Uterus (tissue), 3 donors: ENCODE measurements at regions not wholly inside any gene's neighbourhood (a gene's known extent, or its start where the extent isn't known, plus 50 kb on each side); places are given as distances from the start of the nearest gene placed in this dataset.

Source experiments
- DNase-seq, 2 donors: peaks; one replicate each; pipeline ENCODE4 v3.0.0-alpha.2; 2019 to 2020
- H3K27ac ChIP-seq, 2 donors: fragments of 200-600 bp; sonication (generic); 1 replicate in 1 of 2; 2 replicates in 1 of 2; pipeline ENCODE4 v1.5.1; 2016 to 2018
- H3K27me3 ChIP-seq, 2 donors: fragments of 200-600 bp; sonication (generic); one replicate each; pipeline ENCODE4 v1.5.1; 2018 to 2019; ENCODE audit warnings: control low read depth in 1 of 2
- H3K36me3 ChIP-seq, 2 donors: fragments of 200-600 bp; sonication (generic); one replicate each; pipeline ENCODE4 v1.5.1; 2019; ENCODE audit warnings: control low read depth in 1 of 2
- H3K4me1 ChIP-seq, 2 donors: fragments of 200-600 bp; sonication (generic); one replicate each; pipeline ENCODE4 v1.5.1; 2018 to 2019; ENCODE audit warnings: control low read depth in 1 of 2
- H3K4me3 ChIP-seq, 2 donors: fragments of 200-600 bp; sonication (generic); 1 replicate in 1 of 2; 2 replicates in 1 of 2; pipeline ENCODE4 v1.5.1; 2018 to 2019; ENCODE audit warnings: mild to moderate bottlenecking in 1 of 2
- H3K9me3 ChIP-seq, 2 donors: fragments of 200-600 bp; sonication (generic); one replicate each; pipeline ENCODE4 v1.5.1; 2019; ENCODE audit warnings: control low read depth in 1 of 2
- POLR2A ChIP-seq, 2 donors: fragments of 450-650 bp; IDR thresholded peaks; one replicate each; pipeline ENCODE4 v1.6.1; 2016; ENCODE audit warnings: antibody characterized with exemption in 2 of 2, mild to moderate bottlenecking in 1 of 2, moderate library complexity in 1 of 2
- intact Hi-C: fragments of 100-400 bp; cut with DNase I; formaldehyde crosslinking; loops from one replicate; pipeline ENCODE4 v1.15.1; 2023; ENCODE audit warnings: low total_unique reads
- TF ChIP-seq, protein P1 (sequence below), 4 experiments: fragments of 200-600 bp in 2 of 4; fragments of 450-650 bp in 2 of 4; sonication (generic) in 2 of 4; IDR thresholded peaks; one replicate each; pipeline ENCODE4 v1.5.1; 2016 to 2019; ENCODE audit warnings: antibody characterized with exemption in 4 of 4, mild to moderate bottlenecking in 2 of 4, moderate library complexity in 1 of 4
- donor health status: DM: yes; HTN: yes; CAD: no.

- intact Hi-C loops: loop anchor here (10.0 kb wide), 2 partner anchors 331 to 689 kb away; partner anchors contain the start of genes HOXD8 and HOXD9
- DNase-seq: no peak
- Histone ChIP-seq H3K27me3 (no peaks in the 10 kb centered on the region), H3K27ac (peak overlapping the region in 1 of 2 donors; percentile 50), H3K4me1 (peaks cover 0 to 3% of the 10 kb centered on the region in 2 donors), H3K9me3 (no peaks in the 10 kb centered on the region), H3K4me3 (no peak overlapping the region), H3K36me3 (no peaks in the 10 kb centered on the region)
- TF ChIP-seq, protein P1, sequence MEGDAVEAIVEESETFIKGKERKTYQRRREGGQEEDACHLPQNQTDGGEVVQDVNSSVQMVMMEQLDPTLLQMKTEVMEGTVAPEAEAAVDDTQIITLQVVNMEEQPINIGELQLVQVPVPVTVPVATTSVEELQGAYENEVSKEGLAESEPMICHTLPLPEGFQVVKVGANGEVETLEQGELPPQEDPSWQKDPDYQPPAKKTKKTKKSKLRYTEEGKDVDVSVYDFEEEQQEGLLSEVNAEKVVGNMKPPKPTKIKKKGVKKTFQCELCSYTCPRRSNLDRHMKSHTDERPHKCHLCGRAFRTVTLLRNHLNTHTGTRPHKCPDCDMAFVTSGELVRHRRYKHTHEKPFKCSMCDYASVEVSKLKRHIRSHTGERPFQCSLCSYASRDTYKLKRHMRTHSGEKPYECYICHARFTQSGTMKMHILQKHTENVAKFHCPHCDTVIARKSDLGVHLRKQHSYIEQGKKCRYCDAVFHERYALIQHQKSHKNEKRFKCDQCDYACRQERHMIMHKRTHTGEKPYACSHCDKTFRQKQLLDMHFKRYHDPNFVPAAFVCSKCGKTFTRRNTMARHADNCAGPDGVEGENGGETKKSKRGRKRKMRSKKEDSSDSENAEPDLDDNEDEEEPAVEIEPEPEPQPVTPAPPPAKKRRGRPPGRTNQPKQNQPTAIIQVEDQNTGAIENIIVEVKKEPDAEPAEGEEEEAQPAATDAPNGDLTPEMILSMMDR (IDR thresholded peaks at IDR 0.05): no peak
- no peak for TF ChIP-seq POLR2A (IDR thresholded peaks at IDR 0.05)
Observed at GRCh38 chr2:176813621-176814049, 399.0 kb upstream of the HNRNPA3 start.

DNA sequence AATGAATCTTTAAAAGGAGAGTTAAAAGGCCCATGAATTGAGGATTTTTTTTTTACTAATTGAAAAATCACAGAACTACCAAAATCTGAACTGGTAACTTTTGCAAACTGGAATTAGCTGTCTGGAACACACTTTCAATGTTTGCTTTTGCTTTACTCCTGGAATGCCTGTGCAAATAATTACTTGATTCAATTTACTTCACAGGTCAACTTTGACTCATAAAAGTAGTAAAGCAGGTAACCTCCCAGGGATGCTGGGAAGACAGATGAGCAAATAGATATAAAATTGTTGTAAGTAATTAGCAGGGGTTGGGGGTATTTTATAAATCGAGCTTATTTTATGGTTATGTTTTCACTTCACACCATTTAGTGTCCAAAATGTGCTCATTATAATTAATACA, 398.3 kb upstream of the HNRNPA3 start:
- no peaks in the 10 kb centered on the region for H3K9me3 ChIP-seq
- peak overlapping the region in 1 of 2 donors; percentile 50 for H3K27ac ChIP-seq

DNA sequence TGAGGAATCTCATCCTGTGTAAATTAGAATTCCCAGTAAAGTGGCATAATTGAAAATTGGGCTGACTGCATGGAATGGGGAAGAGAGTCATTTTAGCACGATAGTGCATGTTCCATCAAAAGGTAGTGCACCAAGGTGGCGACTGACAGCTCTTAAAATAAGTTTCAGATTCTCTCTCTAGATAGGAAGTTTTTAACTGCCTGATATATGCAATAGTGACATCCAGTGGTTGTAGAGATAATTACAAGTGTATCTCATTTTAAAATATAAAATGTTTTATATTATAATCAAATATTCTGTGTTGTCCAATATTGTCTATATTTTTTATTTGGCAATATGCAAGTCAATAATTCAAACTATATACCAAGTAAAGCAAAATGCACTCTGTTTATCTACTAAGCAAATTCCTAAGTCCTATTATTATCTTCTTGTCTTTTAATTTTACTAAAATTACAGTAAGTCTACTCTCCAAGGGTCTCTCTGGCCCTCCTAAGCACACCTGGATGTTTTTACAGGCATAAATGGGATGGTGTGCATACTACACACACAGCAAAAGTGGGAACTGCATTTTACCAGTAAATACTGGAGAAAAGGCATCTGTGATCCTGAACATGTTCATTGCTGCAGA, 397.7 kb upstream of the HNRNPA3 start:
- Histone ChIP-seq H3K36me3 (no peaks in the 10 kb centered on the region), H3K4me3 (no peak overlapping the region), H3K4me1 (peaks cover 0 to 5% of the 10 kb centered on the region in 2 donors), H3K27me3 (no peaks in the 10 kb centered on the region), H3K9me3 (no peaks in the 10 kb centered on the region), H3K27ac (peak overlapping the region in 1 of 2 donors; percentile 50)
- TF ChIP-seq, protein P1 (IDR thresholded peaks at IDR 0.05): peak; percentile 49 to 85 (median 66)
- no peak for TF ChIP-seq POLR2A (IDR thresholded peaks at IDR 0.05)
- no peak for DNase-seq
- intact Hi-C loops: loop anchor here (10.0 kb wide), 2 partner anchors 330 to 690 kb away; partner anchors contain the start of genes HOXD8 and HOXD9

More for the DNA sequence above, 398.3 kb upstream of the HNRNPA3 start:
- no peak for DNase-seq
- intact Hi-C loops: loop anchor here (10.0 kb wide), 2 partner anchors 331 to 689 kb away; partner anchors contain the start of genes HOXD8 and HOXD9
- Histone ChIP-seq H3K36me3 (no peaks in the 10 kb centered on the region), H3K4me1 (peaks cover 0 to 5% of the 10 kb centered on the region in 2 donors), H3K27me3 (no peaks in the 10 kb centered on the region), H3K4me3 (no peak overlapping the region)
- TF ChIP-seq, protein P1 (IDR thresholded peaks at IDR 0.05): no peak

GRCh38 chr2:176817061-176817565, 395.5 kb upstream of the HNRNPA3 start:
- H3K36me3 ChIP-seq: no peaks in the 10 kb centered on the region
- no peaks in the 10 kb centered on the region for H3K9me3 ChIP-seq
- peaks cover 0 to 5% of the 10 kb centered on the region in 2 donors for H3K4me1 ChIP-seq
- TF ChIP-seq, protein P1 (IDR thresholded peaks at IDR 0.05): peak in 1 of 4 experiments; percentile 10
- TF ChIP-seq POLR2A (IDR thresholded peaks at IDR 0.05): no peak
- no peaks in the 10 kb centered on the region for H3K27me3 ChIP-seq
- H3K4me3 ChIP-seq: no peak overlapping the region
- H3K27ac ChIP-seq: no peak overlapping the region
- intact Hi-C loops: loop anchor here (10.0 kb wide), 2 partner anchors 328 to 692 kb away; partner anchors contain the start of genes HOXD8 and HOXD9
- DNase-seq: no peak

DNA sequence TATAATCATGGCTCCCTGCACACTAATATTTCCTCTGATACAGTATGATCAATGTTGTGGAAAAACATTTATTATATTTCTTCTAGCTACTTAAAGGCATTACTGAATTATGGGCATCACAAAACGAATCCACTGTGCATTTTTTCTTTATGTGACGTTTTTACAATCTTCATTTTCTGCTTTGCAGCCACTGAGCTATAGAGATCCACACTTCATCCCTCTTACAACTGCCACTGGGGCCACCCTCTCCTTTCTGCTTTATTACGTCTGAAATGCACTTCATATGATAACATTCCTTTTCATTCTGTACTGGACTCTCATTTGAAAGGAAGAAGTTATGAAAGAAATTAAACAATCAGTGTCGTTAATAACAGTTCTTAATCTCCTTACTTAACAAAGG, 394.5 kb upstream of the HNRNPA3 start:
- H3K9me3 ChIP-seq: no peaks in the 10 kb centered on the region
- H3K36me3 ChIP-seq: no peaks in the 10 kb centered on the region
- H3K27ac ChIP-seq: peak overlapping the region in 1 of 2 donors; percentile 68
- H3K27me3 ChIP-seq: no peaks in the 10 kb centered on the region
- TF ChIP-seq, protein P1 (IDR thresholded peaks at IDR 0.05): no peak
- TF ChIP-seq POLR2A (IDR thresholded peaks at IDR 0.05): no peak
- no peak overlapping the region for H3K4me3 ChIP-seq
- intact Hi-C loops: loop anchor here (10.0 kb wide), 2 partner anchors 327 to 693 kb away; partner anchors contain the start of genes HOXD8 and HOXD9
- DNase-seq: no peak
- H3K4me1 ChIP-seq: peaks cover 0 to 5% of the 10 kb centered on the region in 2 donors
